ENCODE measurements at regions not wholly inside any gene's neighbourhood (a gene's known extent, or its start where the extent isn't known, plus 50 kb on each side); places are given as distances from the start of the nearest gene placed in this dataset.
"Not testable (repeated sequence)": the region's sequence is repeated elsewhere in the genome, so short reads cannot be mapped to it uniquely, and the experiment has no call there.

DNA sequence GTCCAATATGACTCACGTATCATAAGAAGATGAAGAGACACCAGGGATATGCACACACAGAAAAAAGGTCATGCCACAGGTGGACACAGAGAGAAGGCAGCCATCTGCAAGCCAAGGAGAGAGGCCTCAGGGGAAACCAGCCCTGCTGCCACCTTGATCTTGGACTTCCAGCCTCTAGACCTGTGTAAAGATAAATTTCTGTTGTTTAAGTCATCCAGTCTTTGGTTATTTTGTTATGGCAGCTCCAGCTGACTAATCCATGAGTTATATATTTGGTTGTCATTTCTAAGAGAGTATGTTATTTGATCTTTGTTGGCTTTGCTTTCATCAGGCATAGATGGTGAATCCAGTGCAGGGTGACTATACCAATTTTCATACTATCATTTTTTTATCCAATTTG, 130.2 kb upstream of the DAP start:
- H3K36me3 ChIP-seq = no peaks in the 10 kb centered on the region
- TF ChIP-seq POLR2A (IDR thresholded peaks at IDR 0.05) (no peak), POLR2AphosphoS5 (IDR thresholded peaks at IDR 0.05; ENCODE audit: insufficient read depth in 1 of 2, low read depth in 1 of 2) (no peak)
- TF ChIP-seq, protein P1, sequence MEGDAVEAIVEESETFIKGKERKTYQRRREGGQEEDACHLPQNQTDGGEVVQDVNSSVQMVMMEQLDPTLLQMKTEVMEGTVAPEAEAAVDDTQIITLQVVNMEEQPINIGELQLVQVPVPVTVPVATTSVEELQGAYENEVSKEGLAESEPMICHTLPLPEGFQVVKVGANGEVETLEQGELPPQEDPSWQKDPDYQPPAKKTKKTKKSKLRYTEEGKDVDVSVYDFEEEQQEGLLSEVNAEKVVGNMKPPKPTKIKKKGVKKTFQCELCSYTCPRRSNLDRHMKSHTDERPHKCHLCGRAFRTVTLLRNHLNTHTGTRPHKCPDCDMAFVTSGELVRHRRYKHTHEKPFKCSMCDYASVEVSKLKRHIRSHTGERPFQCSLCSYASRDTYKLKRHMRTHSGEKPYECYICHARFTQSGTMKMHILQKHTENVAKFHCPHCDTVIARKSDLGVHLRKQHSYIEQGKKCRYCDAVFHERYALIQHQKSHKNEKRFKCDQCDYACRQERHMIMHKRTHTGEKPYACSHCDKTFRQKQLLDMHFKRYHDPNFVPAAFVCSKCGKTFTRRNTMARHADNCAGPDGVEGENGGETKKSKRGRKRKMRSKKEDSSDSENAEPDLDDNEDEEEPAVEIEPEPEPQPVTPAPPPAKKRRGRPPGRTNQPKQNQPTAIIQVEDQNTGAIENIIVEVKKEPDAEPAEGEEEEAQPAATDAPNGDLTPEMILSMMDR (IDR thresholded peaks at IDR 0.05) = no peak
- intact Hi-C loops (cut with DNase I) = no loop called here
- H3K4me3 ChIP-seq = no peak overlapping the region
- H3K4me1 ChIP-seq = no peaks in the 10 kb centered on the region
- no peak for DNase-seq (ENCODE audit: extremely low spot score in 2 of 2)
- no peaks in the 10 kb centered on the region for H3K9me3 ChIP-seq
- no peaks in the 10 kb centered on the region for H3K27me3 ChIP-seq
- H3K27ac ChIP-seq = no peak overlapping the region

DNA sequence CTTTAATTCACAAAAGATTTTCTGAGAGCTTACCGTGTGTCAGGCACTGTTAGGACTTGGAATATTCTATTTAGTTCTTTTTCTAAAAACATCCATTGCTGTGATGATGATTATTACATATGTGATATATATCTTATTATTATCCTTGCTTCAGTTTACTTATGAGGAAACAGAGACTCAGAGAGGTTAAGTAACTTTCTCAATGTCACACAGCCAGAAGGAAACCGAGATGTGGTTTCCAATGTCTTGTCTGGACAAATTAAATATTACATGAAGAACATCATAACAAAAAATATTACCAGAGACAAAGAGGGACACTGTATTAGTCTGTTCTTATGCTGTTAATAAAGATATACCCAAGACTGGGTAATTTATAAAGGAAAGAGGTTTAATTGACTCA, 125.5 kb upstream of the DAP start:
- no peak for DNase-seq (ENCODE audit: extremely low spot score in 2 of 2)

DNA sequence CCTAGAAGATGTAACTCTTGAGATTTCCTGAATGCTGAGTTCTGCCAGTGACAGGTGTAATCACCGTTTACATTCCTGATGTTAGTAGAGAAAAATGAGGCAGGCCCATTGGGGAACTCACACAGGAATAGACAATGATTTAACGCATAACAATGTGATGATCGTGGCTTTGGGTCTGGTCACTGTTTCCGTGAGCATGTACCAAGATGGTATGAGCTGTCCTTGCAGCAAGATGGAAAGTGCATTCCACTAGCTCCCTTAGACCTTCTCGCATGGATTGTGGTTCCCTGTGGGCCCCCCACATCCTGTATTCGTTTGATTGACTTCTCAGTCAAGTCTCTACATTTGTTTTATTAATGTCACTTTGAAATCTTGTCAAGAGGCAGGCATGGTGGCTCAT, 124.0 kb upstream of the DAP start:
- H3K4me1 ChIP-seq = no peaks in the 10 kb centered on the region
- H3K9me3 ChIP-seq = no peaks in the 10 kb centered on the region
- DNase-seq (ENCODE audit: extremely low spot score in 2 of 2) = no peak
- intact Hi-C loops (cut with DNase I) = no loop called here
- no peak overlapping the region for H3K27ac ChIP-seq
- TF ChIP-seq, protein P1 (IDR thresholded peaks at IDR 0.05) = no peak
- TF ChIP-seq POLR2A (IDR thresholded peaks at IDR 0.05) (no peak), POLR2AphosphoS5 (IDR thresholded peaks at IDR 0.05; ENCODE audit: insufficient read depth in 1 of 2, low read depth in 1 of 2) (no peak)
- H3K4me3 ChIP-seq = no peak overlapping the region
- H3K36me3 ChIP-seq = no peaks in the 10 kb centered on the region
- no peaks in the 10 kb centered on the region for H3K27me3 ChIP-seq

More for the DNA sequence above, 125.5 kb upstream of the DAP start:
- Histone ChIP-seq H3K9me3 (no peaks in the 10 kb centered on the region), H3K4me3 (no peak overlapping the region), H3K27ac (no peak overlapping the region), H3K36me3 (no peaks in the 10 kb centered on the region), H3K27me3 (no peaks in the 10 kb centered on the region), H3K4me1 (no peaks in the 10 kb centered on the region)
- TF ChIP-seq POLR2AphosphoS5 (IDR thresholded peaks at IDR 0.05; ENCODE audit: insufficient read depth in 1 of 2, low read depth in 1 of 2) (no peak), POLR2A (IDR thresholded peaks at IDR 0.05) (no peak)
- TF ChIP-seq, protein P1 (IDR thresholded peaks at IDR 0.05) = no peak
- intact Hi-C loops (cut with DNase I) = no loop called here

DNA sequence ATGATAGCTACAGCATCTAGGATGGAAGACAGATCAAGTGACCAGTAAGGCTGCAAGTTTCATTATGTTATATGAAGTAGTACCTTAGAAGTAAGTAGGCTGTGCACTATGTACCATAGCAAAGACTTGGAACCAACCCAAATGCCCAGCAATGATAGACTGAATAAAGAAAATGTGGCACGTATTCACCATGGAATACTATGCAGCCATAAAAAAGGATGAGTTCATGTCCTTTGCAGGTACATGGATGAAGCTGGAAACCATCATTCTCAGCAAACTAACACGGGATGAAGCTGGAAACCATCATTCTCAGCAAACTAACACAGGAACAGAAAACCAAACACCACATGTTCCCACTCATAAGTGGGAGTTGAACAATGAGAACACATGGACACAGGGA, 122.9 kb upstream of the DAP start:
- H3K9me3 ChIP-seq; DNase-seq (ENCODE audit: extremely low spot score in 2 of 2); H3K4me1 ChIP-seq; H3K4me3 ChIP-seq; H3K27ac ChIP-seq; H3K27me3 ChIP-seq; intact Hi-C loops (cut with DNase I); H3K36me3 ChIP-seq: not testable (repeated sequence)

DNA sequence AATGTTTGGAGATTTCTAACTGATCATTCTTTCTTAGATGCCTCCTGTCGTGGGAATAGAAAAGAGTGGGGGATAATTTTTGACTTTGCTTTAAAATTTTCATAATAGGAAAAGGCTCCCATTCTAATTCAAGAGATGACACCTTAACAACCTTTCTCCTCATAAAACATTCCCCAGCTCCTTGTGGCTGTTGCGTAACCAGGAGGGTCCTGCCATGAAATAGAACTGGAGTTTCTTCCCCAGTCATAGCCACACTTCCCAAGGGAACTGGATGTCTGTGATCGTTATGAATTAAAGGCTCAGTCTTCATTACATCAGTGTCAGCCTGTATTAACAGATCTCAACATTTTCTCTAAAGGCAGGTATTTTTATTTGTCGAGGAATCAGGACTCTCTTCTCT, 119.9 kb upstream of the DAP start:
- no peaks in the 10 kb centered on the region for H3K9me3 ChIP-seq
- H3K36me3 ChIP-seq = no peaks in the 10 kb centered on the region
- no peak overlapping the region for H3K27ac ChIP-seq
- H3K4me1 ChIP-seq = no peaks in the 10 kb centered on the region
- no peak for DNase-seq (ENCODE audit: extremely low spot score in 2 of 2)
- TF ChIP-seq POLR2A (IDR thresholded peaks at IDR 0.05) = no peak
- H3K27me3 ChIP-seq = no peaks in the 10 kb centered on the region
- no peak overlapping the region for H3K4me3 ChIP-seq
- intact Hi-C loops (cut with DNase I) = no loop called here

DNA sequence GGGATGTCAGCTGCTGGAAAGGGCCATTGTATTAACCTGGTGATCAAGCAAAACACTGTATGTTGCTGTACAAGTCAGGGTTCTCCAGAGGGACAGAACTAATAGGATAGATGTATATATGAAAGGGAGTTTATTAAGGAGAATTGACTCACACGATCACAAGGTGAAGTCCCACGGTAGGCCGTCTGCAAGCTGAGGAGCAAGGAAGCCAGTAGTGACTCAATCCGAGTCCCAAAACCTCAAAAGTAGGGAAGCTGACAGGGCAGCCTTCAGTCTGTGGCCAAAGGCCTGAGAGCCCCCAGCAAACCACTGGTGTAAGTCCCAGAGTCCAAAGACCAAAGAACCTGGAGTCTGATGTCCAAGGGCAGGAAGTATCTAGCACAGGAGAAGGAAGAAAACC, 116.0 kb upstream of the DAP start:
- intact Hi-C loops (cut with DNase I); H3K9me3 ChIP-seq: not testable (repeated sequence)

More for the DNA sequence above, 116.0 kb upstream of the DAP start:
- H3K4me1 ChIP-seq; H3K36me3 ChIP-seq; H3K27ac ChIP-seq; DNase-seq (ENCODE audit: extremely low spot score in 2 of 2); H3K27me3 ChIP-seq; H3K4me3 ChIP-seq: not testable (repeated sequence)
